ENCODE measurements at regions not wholly inside any gene's neighbourhood (a gene's known extent, or its start where the extent isn't known, plus 50 kb on each side); places are given as distances from the start of the nearest gene placed in this dataset.
A peak's percentile ranks its signal among the peaks of the same experiment; 100 is the strongest.
"Not testable (repeated sequence)": the region's sequence is repeated elsewhere in the genome, so short reads cannot be mapped to it uniquely, and the experiment has no call there.

DNA sequence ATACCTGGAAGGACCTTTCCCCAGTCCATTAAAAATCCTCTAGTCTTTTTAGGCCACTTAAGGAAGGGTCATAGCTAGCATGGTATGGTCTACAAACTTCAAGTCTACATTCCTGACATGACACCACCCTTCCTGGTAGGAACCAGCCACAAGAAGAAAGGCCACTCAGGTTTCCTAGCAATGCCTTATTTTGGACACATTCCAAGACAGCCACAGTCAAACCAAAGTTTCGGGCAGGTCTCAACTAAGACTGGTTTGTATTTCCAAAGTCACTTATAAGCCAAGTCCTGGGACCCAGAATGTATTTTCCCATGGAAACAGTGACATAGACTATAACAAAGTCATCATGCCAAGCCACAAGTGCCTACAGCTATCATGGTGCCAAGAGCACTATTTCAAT is 50.6 kb upstream of the SLC44A3 start:
- intact Hi-C loops (cut with DNase I) = no loop called here
- no peak for DNase-seq (ENCODE audit: low spot score)

DNA sequence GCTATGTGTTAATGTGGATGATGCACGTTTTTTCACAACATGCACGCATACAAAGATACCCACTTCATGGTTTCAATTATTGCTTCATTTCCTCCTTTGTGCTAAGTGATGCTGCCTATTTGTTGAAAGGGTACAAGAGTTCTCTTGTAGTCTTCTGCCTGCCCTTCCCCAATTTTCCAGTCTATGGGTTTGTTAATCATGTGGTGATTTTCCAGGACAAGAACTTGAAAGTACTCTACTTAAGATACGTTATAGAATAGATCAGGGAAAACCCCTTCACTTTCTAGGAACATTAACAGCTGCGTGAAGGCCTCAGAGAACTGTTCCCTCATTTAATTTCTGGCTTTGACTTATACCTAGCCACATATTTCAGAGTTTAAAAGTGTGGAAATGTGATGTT is 52.1 kb upstream of the SLC44A3 start:
- intact Hi-C loops (cut with DNase I) = no loop called here
- no peak for DNase-seq (ENCODE audit: low spot score)

DNA sequence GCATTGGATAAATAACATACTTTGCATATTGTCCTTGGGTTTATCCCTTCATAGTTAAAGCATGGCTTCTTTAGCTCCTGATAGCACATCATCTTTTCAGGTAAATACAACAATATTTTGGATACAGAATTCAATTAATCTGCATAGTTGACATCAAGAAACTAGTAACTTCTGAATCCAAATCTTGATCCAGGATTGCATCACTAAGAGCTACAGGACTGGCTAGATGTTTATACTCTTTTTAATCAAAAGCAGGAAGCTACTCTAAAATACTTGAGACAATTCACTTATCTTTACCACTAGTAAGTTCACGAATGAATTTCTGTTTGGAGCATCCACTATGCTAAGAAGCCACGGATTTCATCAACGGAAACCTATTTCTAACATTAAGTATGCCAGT is 54.2 kb upstream of the SLC44A3 start:
- intact Hi-C loops (cut with DNase I) = no loop called here

DNA sequence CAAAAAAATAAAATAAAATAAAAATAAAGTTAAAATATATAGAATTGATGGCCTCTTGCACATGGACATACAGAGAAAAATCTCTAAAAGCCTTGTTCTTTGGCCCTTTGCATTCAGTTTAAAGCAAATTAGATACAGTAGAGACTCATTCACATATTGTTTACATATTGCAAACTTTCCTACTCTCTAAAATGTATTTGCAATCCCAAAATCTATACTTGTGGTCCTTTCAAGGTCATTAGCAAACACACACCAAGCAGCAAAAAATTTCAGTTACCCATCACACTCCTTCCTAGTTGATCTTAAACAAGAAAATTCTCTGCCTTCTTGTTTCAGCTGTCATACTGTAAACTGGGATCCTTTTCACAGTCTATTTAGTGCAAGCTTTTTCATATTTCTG is 61.0 kb upstream of the SLC44A3 start:
- intact Hi-C loops (cut with DNase I) = no loop called here
- no peak for DNase-seq (ENCODE audit: low spot score)

More for the DNA sequence above, 54.2 kb upstream of the SLC44A3 start:
- no peak for DNase-seq (ENCODE audit: low spot score)

DNA sequence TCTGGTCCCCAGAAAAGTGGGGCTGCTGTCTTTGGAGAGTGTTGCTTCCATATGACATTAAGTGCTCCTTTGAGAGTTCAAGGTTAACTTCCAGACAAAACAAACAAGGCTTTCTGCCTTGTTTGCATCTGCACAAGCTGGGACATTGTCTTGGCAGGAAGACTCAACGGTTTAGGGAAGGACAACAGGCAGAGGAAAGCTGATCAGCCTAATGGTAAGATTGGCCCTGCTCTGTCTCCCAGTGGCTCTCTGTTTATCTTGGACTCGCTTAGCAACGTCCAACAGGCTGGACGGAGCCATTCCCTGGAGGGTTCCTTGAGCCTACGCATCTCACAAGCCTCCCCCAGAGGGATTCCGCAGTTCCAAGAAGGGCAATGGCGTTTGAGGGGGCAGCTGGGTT is 62.2 kb upstream of the SLC44A3 start:
- intact Hi-C loops (cut with DNase I) = no loop called here
- peak; percentile 88 for DNase-seq (ENCODE audit: low spot score)

DNA sequence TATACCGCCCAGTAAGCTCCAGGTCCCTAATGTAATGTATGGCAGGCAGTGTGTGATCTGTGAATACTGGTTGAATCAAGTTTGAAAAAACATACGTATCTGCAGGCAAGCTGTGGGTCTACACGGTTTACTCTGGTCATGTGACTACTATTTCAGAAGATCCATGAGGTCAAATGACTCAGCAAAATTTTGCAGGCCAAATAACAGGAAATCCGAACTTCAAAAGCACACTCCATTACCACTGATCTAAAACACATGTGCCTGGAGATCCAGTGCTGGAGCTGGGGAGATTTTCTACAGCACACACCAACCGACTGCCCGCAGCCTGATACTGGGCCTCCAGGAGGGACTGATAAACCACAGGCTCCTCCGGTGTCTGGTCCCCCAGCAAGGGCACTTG is 64.5 kb upstream of the SLC44A3 start:
- intact Hi-C loops (cut with DNase I) = no loop called here
- no peak for DNase-seq (ENCODE audit: low spot score)

DNA sequence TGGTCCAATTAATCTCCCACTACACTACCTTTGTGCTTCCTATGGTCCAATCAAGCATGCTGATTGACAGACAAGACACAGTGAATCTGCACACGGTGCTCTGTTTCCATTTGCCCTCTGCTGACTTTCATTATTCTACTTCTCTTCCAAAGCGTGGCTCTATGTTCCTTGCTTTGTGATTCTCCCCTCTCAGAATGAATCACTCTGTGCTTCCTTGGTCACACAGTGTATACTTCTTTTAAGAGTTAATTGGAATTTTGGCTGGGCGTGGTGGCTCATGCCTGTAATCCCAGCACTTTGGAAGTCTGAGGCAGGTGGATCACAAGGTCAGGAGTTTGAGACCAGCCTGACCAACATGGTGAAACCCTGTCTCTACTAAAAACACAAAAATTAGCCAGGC is 65.1 kb upstream of the SLC44A3 start:
- intact Hi-C loops (cut with DNase I); DNase-seq (ENCODE audit: low spot score): not testable (repeated sequence)

DNA sequence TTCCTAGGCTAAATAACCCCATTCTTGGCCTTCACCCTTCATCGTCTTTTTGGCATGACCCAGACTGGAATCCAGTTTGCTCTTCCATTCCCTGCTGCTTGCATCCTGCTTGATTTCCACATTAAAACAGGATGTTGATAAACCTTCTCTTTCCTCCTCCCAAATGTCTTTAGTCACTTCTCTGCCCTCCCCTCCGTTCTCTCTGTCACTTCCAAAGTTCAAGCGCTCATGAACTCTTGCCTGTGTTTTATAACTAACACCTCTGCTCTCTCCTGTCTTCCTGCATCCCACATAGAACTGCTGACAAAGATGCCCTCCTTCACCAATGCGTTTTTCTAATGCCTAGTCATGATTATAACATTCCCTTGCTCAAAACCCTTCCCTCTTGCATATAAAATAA is 65.6 kb upstream of the SLC44A3 start:
- intact Hi-C loops (cut with DNase I) = no loop called here

DNA sequence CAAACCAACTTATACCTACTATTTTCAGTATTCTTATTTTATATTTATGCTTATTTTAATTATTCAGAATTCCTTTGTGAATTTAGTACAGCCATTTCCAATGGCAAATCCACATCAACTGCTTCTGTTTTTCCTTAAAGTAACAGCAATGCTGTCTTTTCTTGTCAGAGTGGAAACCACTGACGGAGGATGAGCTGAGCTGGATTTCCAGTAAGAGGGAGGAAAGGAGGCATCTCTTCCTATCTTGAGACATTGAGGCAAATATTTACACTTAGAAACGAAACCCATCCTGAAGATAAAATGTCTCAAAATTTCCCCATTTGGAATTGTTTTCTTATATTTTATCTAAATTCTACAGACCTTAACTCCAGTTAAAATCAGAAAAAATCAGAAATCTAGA is 66.1 kb upstream of the SLC44A3 start:
- no peak for DNase-seq (ENCODE audit: low spot score)
- intact Hi-C loops (cut with DNase I) = no loop called here

More for the DNA sequence above, 65.6 kb upstream of the SLC44A3 start:
- DNase-seq (ENCODE audit: low spot score) = no peak

DNA sequence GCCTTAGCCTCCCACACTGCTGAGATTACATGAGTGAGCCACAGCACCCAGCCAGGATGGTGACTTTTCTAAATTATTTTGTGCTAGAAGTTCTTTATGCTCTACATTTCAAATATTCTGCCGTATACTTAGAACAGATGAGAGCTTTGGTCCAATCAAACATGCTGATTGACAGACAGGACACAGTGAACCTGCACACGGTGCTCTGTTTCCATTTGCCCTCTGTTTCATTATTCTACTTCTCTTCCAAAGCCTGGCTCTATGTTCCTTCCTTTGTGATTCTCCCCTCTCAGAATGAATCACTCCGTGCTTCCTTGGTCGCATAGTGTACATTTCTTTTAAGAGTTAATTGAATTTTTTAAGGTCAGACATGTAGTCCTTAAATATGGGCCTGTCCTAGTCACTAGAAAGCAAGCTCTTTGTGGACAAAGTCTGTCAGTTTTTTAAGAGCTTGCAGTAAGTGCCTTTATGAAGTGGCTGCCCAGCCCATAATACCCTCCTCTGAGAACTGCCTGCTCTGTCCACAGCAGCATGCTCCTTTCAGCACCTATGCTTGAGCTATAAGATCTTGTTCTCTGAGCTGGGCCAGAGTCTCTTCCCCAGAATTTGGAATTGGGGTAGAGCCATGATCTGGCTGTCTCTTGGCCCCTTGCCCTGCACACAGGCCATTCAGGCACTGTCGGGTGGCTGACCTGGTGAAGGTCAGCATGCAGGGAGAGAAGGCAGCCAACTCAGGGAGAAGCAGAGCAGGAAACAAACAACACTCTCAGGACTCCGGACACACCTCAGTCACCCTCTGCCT is 66.8 kb upstream of the SLC44A3 start:
- DNase-seq (ENCODE audit: low spot score) = no peak
- intact Hi-C loops (cut with DNase I) = no loop called here

DNA sequence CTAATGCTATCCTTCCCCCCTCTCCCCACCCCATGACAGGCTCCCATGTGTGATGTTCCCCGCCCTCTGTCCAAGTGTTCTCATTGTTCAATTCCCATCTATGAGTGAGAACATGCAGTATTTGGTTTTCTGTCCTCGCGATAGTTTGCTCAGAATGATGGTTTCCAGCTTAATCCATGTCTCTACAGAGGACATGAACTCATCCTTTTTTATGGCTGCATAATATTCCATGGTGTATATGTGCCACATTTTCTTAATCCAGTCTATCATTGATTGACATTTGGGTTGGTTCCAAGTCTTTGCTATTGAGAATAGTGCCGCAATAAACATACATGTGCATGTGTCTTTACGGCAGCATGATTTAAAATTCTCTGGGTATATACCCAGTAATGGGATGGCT is 68.7 kb upstream of the SLC44A3 start:
- intact Hi-C loops (cut with DNase I) = not testable (repeated sequence)

DNA sequence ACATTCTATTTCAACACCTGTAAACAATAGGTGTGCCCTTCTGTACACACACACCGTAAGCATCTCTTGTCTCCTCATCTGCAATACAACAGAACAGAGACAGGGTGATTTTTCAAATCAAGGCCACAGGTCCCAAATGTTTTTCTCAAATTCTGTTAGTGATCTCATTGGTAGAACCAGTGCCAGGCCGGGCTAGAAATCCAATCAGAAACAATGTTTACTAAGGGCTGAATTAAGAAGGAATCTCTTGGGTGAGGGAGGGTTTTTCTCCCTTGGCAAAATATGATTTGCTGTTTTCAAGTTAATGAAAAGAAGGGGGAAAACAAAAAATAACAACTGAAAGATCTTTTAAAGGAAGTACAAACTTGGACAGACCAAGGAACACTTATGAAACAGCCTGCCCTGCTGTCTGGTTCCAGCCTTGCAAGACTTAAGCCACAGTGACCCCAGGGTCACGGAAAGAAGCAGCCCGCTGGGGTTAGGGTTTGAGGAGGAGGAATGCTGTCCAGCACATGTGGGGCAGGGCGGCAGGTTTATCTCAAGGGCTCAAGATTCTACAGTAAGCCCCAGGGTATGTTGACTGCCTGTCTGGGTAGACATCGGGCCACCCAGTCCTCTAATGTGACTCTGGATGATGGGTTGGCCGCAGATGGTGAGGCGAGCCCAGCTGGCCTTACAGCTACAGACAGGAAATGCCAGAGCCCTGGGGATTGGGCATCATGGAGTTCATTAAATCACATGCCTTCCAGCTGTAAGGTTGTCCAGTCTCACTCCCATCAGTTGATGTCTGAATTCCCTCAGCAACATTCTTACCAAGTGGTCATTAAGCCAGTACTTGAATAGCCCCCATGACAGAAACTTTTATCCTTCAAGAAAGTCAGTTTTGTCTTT is 73.3 kb upstream of the SLC44A3 start:
- intact Hi-C loops (cut with DNase I) = no loop called here
- peak; percentile 85 for DNase-seq (ENCODE audit: low spot score)

More for the DNA sequence above, 68.7 kb upstream of the SLC44A3 start:
- not testable (repeated sequence) for DNase-seq (ENCODE audit: low spot score)

DNA sequence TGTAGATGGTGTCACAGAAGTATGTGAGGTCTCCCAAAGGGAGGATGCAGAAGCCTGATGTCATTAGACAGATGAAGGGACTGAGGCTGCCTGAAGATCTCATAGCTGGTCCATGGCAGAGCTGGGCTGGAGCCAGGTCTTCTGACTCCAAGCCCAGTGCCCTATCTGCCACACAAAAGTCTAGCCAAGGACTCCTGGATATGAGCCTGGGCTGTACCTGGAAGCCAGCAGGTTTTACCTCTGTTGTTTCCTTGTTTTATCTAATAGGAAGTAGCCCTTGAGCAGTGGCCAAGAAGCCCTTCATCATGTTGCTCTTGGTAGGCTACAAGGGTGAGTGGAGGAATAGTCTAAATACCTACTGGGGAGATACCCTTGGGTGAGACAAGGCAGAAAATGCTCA is 74.4 kb upstream of the SLC44A3 start:
- intact Hi-C loops (cut with DNase I) = no loop called here
- DNase-seq (ENCODE audit: low spot score) = no peak

DNA sequence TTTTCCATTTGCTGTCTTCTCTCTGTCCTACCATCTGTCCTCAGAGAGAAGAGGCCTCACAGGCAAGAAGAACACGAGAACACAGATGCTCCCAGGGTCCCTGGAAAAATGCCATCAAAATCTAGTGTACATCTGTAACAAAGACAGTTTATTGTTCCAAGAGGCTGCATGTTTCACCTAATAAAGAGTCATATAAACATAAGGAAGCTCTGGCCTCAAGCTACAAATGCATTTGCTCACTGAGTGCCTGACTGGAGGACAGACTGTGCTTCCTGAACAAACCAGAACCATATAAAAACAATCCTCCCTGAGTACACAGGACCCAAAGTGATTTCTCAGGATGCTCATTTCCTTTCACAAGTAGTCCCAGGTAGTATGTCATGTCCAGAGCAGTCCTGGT is 76.3 kb upstream of the SLC44A3 start:
- DNase-seq (ENCODE audit: low spot score) = no peak
- intact Hi-C loops (cut with DNase I) = no loop called here

DNA sequence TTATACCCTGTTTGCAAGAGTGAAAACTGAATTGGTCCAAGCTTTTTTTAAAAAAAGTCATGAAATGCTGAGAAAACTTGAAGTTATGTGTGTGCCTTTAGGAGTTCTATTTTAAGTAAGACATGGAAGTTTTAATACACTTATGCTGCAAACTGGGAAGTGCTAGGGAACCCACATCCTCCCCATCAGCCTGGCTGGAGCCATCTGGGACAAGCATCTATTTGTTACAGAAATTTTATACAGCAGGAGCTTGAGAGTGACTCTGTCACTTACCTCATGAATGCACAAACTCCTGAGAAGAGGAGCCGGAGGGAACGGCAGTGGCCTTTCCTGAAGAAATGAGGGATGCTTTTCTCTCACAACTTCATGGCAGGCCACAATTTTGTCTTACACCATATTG is 78.2 kb upstream of the SLC44A3 start:
- no peak for DNase-seq (ENCODE audit: low spot score)
- intact Hi-C loops (cut with DNase I) = no loop called here

DNA sequence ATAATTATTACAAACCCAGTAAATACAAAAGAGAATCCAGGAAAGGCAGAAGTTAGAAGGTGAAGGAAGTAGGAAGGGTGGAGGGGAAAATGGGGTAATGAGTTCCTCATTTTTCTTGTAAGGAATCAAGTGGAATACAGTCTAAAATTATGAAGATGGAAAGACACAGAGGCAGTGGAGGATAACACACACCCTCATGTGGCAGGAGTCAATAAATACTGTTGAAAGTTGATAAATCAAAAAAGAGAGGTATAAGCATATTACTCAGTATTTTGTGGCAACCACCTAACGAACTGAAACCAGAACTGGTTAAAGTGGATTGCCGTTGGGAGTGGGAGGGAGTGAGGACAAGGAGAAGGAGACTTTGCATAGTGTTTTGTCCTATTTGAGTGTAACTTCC is 78.6 kb upstream of the SLC44A3 start:
- intact Hi-C loops (cut with DNase I) = no loop called here
- no peak for DNase-seq (ENCODE audit: low spot score)

DNA sequence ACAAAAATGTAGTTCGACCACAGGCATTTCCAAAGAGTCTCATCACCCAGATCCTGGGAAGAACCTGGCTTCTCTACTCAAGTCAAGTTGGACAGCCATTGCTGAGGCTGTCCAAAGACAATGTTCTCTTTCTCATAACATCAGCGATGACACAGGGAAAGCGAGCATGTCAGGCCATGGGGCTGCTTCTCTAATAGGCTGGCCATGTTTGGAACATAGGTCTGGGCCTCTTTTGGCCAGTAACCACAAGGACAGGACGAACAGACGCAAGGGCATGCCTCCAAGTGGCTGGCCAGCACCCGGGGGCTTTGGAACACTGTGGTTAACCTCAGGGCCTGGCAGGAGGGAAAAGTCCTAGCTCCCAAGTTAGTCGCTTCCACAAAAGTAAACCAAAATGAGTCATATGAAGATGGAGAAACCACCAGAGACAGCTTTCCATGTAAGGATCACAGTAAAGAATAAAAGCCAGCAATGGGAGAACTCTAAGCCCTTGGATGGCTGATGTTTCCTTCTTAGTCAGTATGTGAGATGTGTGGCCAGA is 80.6 kb upstream of the SLC44A3 start:
- intact Hi-C loops (cut with DNase I) = no loop called here
- DNase-seq (ENCODE audit: low spot score) = peak; percentile 94

DNA sequence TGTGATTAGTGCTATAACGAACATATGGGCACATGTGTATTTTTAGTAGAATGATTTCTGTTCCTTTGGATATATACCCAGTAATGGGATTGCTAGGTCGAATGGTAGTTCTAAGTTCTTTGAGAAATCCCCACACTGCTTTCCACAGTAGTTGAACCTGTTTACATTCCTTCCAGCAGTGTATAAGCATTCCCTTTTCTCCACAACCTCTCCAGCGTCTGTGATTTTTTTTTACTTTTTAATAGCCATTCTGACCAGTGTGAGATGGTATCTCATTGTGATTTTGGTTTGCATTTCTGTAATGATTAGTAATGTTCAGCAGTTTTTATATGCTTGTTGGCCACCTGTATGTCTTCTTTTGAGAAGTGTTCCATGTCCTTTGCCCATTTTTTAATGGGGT is 81.8 kb upstream of the SLC44A3 start:
- intact Hi-C loops (cut with DNase I) = no loop called here
- no peak for DNase-seq (ENCODE audit: low spot score)

DNA sequence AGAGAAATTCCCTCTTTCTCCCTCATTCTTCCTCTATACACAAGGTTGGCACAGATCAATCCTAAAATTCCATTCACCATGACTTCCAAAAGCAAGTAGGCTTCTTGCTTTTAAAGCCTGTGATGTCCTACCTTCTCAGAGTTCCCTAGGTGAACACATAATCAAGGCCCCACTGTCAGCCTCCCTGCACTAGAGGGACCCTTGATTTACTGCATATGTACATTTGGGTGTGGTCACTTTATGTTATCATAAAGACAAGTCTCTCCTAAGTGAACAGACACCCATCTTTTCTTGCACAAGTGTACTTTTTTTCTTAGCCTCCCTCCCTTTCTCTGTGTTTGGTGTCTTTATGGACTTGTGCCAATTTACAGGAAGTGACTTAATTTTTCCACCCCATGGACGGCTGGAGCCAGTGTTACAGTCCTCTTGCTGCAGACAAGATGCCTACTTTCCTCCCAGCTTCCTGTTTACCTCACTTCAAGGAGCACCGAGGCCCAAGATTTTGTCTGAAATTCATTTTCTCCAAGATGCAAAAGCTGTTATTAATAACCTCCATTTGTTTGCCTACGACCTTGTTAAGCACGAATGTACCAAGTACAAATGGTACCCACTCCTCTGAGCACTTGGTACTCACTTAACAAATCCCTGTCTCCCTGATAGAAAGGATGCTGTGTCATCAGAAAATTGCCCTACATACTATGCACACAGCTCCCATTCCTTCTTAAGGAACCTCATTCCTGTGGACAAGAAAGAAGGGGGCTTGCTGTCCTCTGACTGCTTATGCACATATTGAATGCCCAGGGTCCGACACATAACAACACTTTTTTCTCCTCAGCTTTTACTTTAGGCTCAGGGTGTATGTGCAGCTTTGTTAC is 82.8 kb upstream of the SLC44A3 start:
- intact Hi-C loops (cut with DNase I) = no loop called here
- DNase-seq (ENCODE audit: low spot score) = no peak

Measured in posterior vena cava (tissue), 2 donors.